Fibroblast of peridontal ligament (primary cell): ENCODE measurements at regions not wholly inside any gene's neighbourhood (a gene's known extent, or its start where the extent isn't known, plus 50 kb on each side); places are given as distances from the start of the nearest gene placed in this dataset.

ENCODE experiments used
- DNase-seq: peaks from one replicate; pipeline ENCODE4 v3.0.0-alpha.2; 2010; ENCODE audit errors: extremely low read depth

- DNase-seq: no peak
Observed at GRCh38 chr11:128301756-128302155, 285.6 kb downstream of the ETS1 start.

- no peak for DNase-seq
Observed at GRCh38 chr11:128300785-128301184, 286.6 kb downstream of the ETS1 start.

- DNase-seq: peak; percentile 97
Observed at GRCh38 chr11:128299132-128299726, 288.1 kb downstream of the ETS1 start.

GRCh38 chr11:128298271-128298670 is 289.1 kb downstream of the ETS1 start:
- no peak for DNase-seq

- no peak for DNase-seq
Observed at GRCh38 chr11:128297805-128298204, 289.6 kb downstream of the ETS1 start.

DNA sequence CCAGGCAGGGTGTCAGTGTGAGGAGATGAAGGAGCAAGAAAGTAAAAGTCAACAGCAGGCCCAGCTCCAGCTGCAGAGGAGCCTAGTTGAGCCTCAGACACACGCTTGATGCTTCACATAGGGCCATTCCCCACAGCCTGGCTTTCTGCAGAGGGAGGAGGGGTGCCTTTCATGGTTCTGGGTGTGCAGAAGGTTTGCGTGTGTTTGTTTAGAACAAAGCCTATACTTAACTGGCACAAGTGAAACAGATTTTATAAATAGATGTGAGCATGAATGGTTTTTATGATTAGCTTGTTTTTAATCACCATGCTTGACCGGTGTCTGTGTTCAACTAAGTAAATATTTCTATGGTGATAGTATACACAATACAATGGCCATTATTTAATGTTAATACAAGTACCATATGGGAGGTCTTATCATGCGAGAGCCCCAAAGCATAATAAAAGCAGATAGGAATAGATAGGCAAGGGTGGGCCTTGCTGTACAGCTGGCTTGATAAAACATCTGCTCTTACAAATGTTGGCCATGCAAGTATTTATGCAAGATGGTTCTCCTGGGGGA is 290.2 kb downstream of the ETS1 start:
- DNase-seq: no peak

- peak; percentile 64 for DNase-seq
Observed at GRCh38 chr11:128294671-128295050, 292.7 kb downstream of the ETS1 start.

DNA sequence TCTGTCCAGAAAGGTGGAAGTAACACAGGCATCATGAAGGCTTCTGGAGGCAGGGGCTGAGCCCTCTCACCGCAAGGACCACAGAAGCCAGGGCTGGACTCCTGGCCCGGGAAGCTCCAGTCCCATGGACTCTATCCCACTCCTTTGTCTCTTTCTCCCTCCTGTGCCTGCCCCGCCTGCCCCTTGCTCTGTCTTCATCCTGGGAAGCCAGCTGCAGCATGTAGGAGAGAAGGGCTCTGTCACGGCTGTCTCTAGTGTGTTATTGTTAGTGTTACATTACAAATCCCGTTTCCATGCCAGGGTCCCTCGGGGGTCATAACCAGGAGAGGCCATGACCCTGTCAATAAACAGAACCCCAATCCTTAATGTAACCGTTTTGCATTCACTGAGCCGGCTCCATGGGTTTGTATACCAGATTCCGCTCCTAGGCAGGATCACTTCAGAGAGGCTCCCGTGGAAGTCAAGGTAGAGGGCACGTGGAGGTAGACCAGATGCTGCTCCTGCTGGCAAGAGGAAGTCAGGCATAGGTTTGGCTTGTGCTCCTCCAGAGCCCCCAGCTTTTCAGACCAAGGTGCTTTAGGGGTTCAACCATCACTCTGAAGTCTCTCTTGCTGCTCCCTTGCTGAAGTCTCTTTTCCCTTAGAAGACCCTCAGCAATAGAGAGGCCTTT is 293.2 kb downstream of the ETS1 start:
- DNase-seq: no peak

- no peak for DNase-seq
Observed at GRCh38 chr11:128291835-128292234, 295.5 kb downstream of the ETS1 start.

- DNase-seq: no peak
Observed at GRCh38 chr11:128291007-128291406, 296.4 kb downstream of the ETS1 start.

DNA sequence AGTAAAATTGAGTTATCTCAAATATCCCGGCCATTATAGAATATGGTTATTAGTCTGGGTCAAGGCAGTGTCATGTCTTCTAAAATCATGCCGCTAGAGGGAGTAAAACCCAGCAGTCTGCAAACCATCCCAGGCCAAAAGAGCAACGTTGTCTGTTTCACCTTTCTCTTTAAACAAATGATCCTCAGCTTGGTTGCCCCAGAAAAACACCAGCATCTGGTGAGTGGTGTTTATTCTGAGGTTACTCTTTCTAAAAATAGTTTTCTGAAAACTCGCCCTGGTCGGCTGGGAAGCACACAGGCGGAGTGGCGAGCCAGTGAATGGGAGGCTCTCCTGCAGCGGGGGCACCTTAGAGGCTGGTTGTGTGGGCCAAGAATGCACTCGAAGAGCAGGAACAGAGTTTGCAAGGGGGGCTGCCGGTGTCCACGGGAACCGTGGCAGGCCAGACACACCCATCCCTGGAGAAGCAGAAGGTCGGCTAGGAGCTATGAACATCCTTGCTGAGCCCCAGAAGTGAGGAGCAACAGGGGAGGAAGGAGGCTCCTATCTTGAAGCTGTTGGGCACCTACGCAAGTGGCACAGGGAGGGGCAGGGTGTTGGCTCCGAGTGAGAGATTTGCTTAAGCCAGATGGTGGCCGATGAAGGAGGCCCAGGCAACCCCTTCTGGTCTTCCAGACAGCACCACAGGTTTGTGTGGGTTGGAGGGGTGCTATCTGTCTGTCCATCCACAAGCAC is 297.1 kb downstream of the ETS1 start:
- peak; percentile 94 for DNase-seq

- no peak for DNase-seq
Observed at GRCh38 chr11:128289048-128289447, 298.3 kb downstream of the ETS1 start.

GRCh38 chr11:128288368-128288767 is 299.0 kb downstream of the ETS1 start:
- no peak for DNase-seq

- DNase-seq: no peak
Observed at GRCh38 chr11:128285321-128285720, 302.0 kb downstream of the ETS1 start.

GRCh38 chr11:128284634-128285033 is 302.7 kb downstream of the ETS1 start:
- no peak for DNase-seq

GRCh38 chr11:128283451-128283850 is 303.9 kb downstream of the ETS1 start:
- DNase-seq: no peak

DNA sequence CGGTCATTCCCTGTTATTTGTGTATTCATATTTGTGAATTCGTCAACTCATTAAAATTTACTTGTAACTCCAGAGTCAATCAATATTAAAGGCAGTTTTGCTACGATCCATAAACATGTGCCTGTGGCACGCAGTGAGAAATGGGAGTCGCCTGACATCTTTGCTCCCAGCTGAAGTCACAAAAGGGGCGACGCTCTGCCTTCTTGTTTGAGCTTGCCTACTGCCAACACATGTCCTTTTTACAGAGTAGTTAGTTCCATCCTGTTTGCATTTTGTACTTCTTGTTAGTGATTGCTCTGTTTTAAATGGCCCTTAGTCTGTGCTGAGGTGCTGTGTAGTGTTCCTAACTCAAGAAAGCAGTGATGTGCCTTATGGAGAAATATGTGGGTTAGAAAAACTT is 305.3 kb downstream of the ETS1 start:
- DNase-seq: no peak

GRCh38 chr11:128279866-128280265 is 307.5 kb downstream of the ETS1 start:
- DNase-seq: no peak

DNA sequence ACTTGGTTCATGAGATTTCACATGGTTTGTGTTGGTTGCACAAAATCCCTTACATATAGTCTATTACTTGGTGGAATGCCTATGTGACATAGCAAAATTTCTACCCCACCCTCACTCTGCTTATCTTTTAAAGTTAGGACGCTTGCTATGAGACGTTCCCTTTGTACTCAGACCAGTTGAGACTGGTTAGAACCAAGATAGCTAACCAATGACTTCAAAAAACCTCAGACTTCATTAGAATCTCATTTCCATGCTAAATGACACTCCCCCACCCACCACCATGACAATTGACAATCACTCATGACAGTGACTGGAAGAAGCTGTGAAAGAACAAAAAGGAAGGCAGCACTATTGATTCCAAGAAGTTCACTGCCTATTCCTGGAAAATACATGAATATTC is 313.6 kb downstream of the ETS1 start:
- no peak for DNase-seq

GRCh38 chr11:128271401-128271800 is 316.0 kb downstream of the ETS1 start:
- DNase-seq: no peak

DNA sequence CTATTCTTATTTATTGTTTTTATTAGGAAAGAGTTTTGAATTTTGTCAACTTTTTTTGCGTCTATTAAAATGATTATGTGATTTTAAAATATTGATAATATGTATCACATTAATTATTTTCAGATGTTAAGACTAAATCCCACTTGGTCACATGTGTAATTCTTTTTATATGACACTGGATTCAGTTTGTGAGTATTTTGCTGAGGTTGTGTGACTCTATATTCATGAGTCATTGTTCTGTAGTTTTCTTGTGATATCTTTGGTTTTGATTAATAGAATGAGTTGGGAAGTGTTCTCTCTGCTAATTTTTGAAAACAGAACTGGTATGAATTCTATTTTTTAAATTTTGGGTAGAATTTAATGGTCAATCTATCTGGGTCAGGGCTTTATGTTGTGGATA is 317.9 kb downstream of the ETS1 start:
- no peak for DNase-seq

GRCh38 chr11:128266893-128267292 is 320.5 kb downstream of the ETS1 start:
- no peak for DNase-seq
